HL-60 (cell line): ENCODE measurements at regions not wholly inside any gene's neighbourhood (a gene's known extent, or its start where the extent isn't known, plus 50 kb on each side); places are given as distances from the start of the nearest gene placed in this dataset.
"Not testable (repeated sequence)": the region's sequence is repeated elsewhere in the genome, so short reads cannot be mapped to it uniquely, and the experiment has no call there.

Experiments
- DNase-seq, 2 experiments: peaks; one replicate each; pipeline ENCODE4 v3.0.0-alpha.2; 2010 to 2020; ENCODE audit warnings: low read depth in 1 of 2, low spot score in 1 of 2
- H3K27ac ChIP-seq: fragments of 250-450 bp; sonication (Bioruptor Pico); replicated peaks from 2 replicates; pipeline ENCODE4 v1.5.1; 2020; ENCODE audit warnings: mild to moderate bottlenecking, moderate library complexity
- H3K27me3 ChIP-seq: fragments of 250-450 bp; sonication (Bioruptor Pico); 2 replicates; pipeline ENCODE4 v1.5.1; 2021; ENCODE audit warnings: mild to moderate bottlenecking, moderate library complexity; ENCODE audit not compliant: insufficient read depth, poor library complexity, severe bottlenecking
- H3K4me3 ChIP-seq: replicated peaks from 2 replicates; pipeline ENCODE4 v1.5.1; 2011; ENCODE audit warnings: mild to moderate bottlenecking, control low read depth, low read length; ENCODE audit not compliant: insufficient read depth
- CTCF ChIP-seq: IDR thresholded peaks from one replicate; pipeline ENCODE4 v1.5.1; 2011; ENCODE audit warnings: low read length, control low read depth, inconsistent platforms; ENCODE audit not compliant: insufficient read depth
- GABPA ChIP-seq: IDR thresholded peaks from 2 replicates; pipeline ENCODE4 v1.6.1; 2012; ENCODE audit warnings: low read depth
- POLR2AphosphoS5 ChIP-seq: IDR thresholded peaks from 2 replicates; pipeline ENCODE4 v1.6.1; 2012; ENCODE audit warnings: low read depth
- REST ChIP-seq: IDR thresholded peaks from 2 replicates; pipeline ENCODE4 v1.6.1; 2012; ENCODE audit warnings: low read depth; ENCODE audit not compliant: insufficient replicate concordance
- SPI1 ChIP-seq: IDR thresholded peaks from 2 replicates; pipeline ENCODE4 v1.6.1; 2012; ENCODE audit warnings: low read depth, mild to moderate bottlenecking, borderline replicate concordance

GRCh38 chr2:870426-870825, 80.2 kb upstream of the SNTG2 start:
- Histone ChIP-seq H3K4me3 (no peak overlapping the region), H3K27ac (no peak overlapping the region), H3K27me3 (no peaks in the 10 kb centered on the region)
- DNase-seq = no peak
- TF ChIP-seq POLR2AphosphoS5 (no peak), SPI1 (no peak), GABPA (no peak), REST (no peak), CTCF (no peak)

- Histone ChIP-seq H3K27ac (no peak overlapping the region), H3K27me3 (no peaks in the 10 kb centered on the region), H3K4me3 (no peak overlapping the region)
- TF ChIP-seq POLR2AphosphoS5 (no peak), SPI1 (no peak), REST (no peak), CTCF (no peak), GABPA (no peak)
- DNase-seq = no peak
These were observed 80.8 kb upstream of the SNTG2 start for GRCh38 chr2:869894-870293.

- TF ChIP-seq GABPA = no peak
- no peak for TF ChIP-seq REST
- Histone ChIP-seq H3K4me3 (no peak overlapping the region), H3K27me3 (no peaks in the 10 kb centered on the region), H3K27ac (no peak overlapping the region)
- no peak for DNase-seq
These were observed 81.2 kb upstream of the SNTG2 start for GRCh38 chr2:869357-869871.

GRCh38 chr2:868857-869256, 81.8 kb upstream of the SNTG2 start:
- DNase-seq, H3K27me3 ChIP-seq, H3K27ac ChIP-seq, H3K4me3 ChIP-seq: not testable (repeated sequence)
